HepG2 (cell line): ENCODE measurements at regions not wholly inside any gene's neighbourhood (a gene's known extent, or its start where the extent isn't known, plus 50 kb on each side); places are given as distances from the start of the nearest gene placed in this dataset.

Source experiments
- CBX5 ChIP-seq: sonication (generic); formaldehyde crosslinking; IDR thresholded peaks from 2 replicates; pipeline ENCODE4 v1.4.0; 2020; ENCODE audit warnings: missing genetic modification reagents, borderline replicate concordance
- HMG20A ChIP-seq: IDR thresholded peaks from 2 replicates; pipeline ENCODE4 v1.6.1; 2016; ENCODE audit warnings: borderline replicate concordance
- NFIC ChIP-seq: IDR thresholded peaks from 2 replicates; pipeline ENCODE4 v1.6.1; 2012; ENCODE audit warnings: mild to moderate bottlenecking, low read length, inconsistent platforms
- POLR2A ChIP-seq, 2 experiments: IDR thresholded peaks; 2 replicates each; pipeline ENCODE4 v1.6.1; 2011; ENCODE audit warnings: low read depth in 2 of 2, low read length in 2 of 2, mild to moderate bottlenecking in 1 of 2, moderate library complexity in 1 of 2; ENCODE audit not compliant: insufficient read depth in 1 of 2
- RAD21 ChIP-seq: fragments of 450-650 bp; formaldehyde crosslinking; IDR thresholded peaks from 2 replicates; pipeline ENCODE4 v1.5.0; 2020; ENCODE audit warnings: mild to moderate bottlenecking
- ZNF143 ChIP-seq: sonication (generic); formaldehyde crosslinking; IDR thresholded peaks from 2 replicates; pipeline ENCODE4 v1.4.0; 2020; ENCODE audit warnings: missing genetic modification reagents
- ZNF350 ChIP-seq: sonication (generic); formaldehyde crosslinking; IDR thresholded peaks from 2 replicates; pipeline ENCODE4 v1.4.0; 2020; ENCODE audit warnings: mild to moderate bottlenecking, low read depth, missing genetic modification reagents, borderline replicate concordance
- TF ChIP-seq, protein P1 (sequence below), 2 experiments: sonication (generic) in 1 of 2; formaldehyde crosslinking in 1 of 2; IDR thresholded peaks; 2 replicates each; pipeline versions ENCODE4 v1.5.1 to v1.6.1; 2011 to 2020; ENCODE audit warnings: borderline replicate concordance in 1 of 2, low read depth in 1 of 2, low read length in 1 of 2, mild to moderate bottlenecking in 1 of 2, missing genetic modification reagents in 1 of 2, moderate library complexity in 1 of 2
- TF ChIP-seq, protein P2 (sequence below): sonication (generic); formaldehyde crosslinking; IDR thresholded peaks from 2 replicates; pipeline ENCODE4 v1.4.0; 2020; ENCODE audit warnings: missing genetic modification reagents

DNA sequence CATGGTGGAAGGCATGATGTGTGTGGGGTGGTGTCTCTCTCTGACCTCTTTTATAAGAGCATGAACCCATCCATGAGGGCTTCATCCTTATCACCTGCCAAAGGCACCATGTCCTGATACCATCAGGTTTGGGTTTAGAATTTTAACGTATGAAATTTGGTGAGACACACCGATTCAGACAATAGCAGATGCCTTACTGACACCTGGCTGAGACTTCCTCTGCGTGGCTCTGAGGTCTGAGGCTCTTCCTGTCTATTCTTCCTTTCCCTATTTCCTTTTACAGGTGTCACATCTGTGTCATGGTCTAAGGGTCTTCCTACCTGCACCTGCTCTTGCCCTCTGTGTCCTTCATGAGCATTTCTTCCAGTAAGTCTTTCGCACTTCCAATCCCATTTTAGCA lies 320.7 kb upstream of the CLNK start:
- TF ChIP-seq CBX5 (CRISPR knock-in tag) (no peak), RAD21 (CRISPR knock-in tag) (no peak), NFIC (no peak), ZNF143 (no peak), ZNF350 (no peak), POLR2A (IDR thresholded peaks at IDR 0.05; ENCODE audit: insufficient read depth in 1 of 2, low read depth in 2 of 2, low read length in 2 of 2) (no peak), HMG20A (CRISPR knock-in tag) (no peak)
- TF ChIP-seq, protein P1, sequence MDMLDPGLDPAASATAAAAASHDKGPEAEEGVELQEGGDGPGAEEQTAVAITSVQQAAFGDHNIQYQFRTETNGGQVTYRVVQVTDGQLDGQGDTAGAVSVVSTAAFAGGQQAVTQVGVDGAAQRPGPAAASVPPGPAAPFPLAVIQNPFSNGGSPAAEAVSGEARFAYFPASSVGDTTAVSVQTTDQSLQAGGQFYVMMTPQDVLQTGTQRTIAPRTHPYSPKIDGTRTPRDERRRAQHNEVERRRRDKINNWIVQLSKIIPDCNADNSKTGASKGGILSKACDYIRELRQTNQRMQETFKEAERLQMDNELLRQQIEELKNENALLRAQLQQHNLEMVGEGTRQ (IDR thresholded peaks at IDR 0.05; ENCODE audit: low read depth, low read length) = no peak
- TF ChIP-seq, protein P1 (CRISPR knock-in tag; IDR thresholded peaks at IDR 0.05; ENCODE audit: borderline replicate concordance) = no peak
- TF ChIP-seq, protein P2, sequence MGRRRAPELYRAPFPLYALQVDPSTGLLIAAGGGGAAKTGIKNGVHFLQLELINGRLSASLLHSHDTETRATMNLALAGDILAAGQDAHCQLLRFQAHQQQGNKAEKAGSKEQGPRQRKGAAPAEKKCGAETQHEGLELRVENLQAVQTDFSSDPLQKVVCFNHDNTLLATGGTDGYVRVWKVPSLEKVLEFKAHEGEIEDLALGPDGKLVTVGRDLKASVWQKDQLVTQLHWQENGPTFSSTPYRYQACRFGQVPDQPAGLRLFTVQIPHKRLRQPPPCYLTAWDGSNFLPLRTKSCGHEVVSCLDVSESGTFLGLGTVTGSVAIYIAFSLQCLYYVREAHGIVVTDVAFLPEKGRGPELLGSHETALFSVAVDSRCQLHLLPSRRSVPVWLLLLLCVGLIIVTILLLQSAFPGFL = no peak
